HCT116 (cell line): ENCODE measurements at regions not wholly inside any gene's neighbourhood (a gene's known extent, or its start where the extent isn't known, plus 50 kb on each side); places are given as distances from the start of the nearest gene placed in this dataset.

Source experiments
- ATAC-seq: fragments of 200-7000 bp; cut with Tn5 transposase; 2 replicates; pipeline ENCODE4 v1.9.1; 2020; ENCODE audit warnings: mild to moderate bottlenecking, moderate library complexity
- BruUV-seq: library from RNA; stranded (reverse); fragments of 400-500 nt; replicated peaks from 2 replicates; lab custom pipeline; 2021; lab: Mats Ljungman, UMichigan
- CTCF ChIA-PET: fragments of 300-600 bp; sonication (Branson Sonifier 250); formaldehyde crosslinking; loops from one replicate; lab custom pipeline; 2021; ENCODE audit warnings: antibody characterized with exemption; lab: Charles Lee
- POLR2A ChIA-PET: fragments of 300-600, 350-600 bp; sonication (Branson Sonifier 250); formaldehyde crosslinking; loops from one replicate; lab custom pipeline; 2021; ENCODE audit warnings: antibody characterized with exemption; lab: Charles Lee
- RAD21 ChIA-PET, 2 experiments: fragments of 300-600 bp; sonication (Branson Sonifier 250); formaldehyde crosslinking; loops; one replicate each; lab custom pipeline; 2023; ENCODE audit warnings: low total read pairs in 2 of 2; ENCODE audit not compliant: uncharacterized antibody in 2 of 2, unreplicated experiment in 2 of 2, low non-redundant PET in 1 of 2; lab: Charles Lee
- DNase-seq: peaks from one replicate; pipeline ENCODE4 v3.0.0-alpha.2; 2010; ENCODE audit warnings: low read depth, low spot score
- H2AFZ ChIP-seq: fragments of 200-600 bp; shearing (Covaris generic), sonication (generic); 2 replicates; pipeline ENCODE4 v1.6.1; 2017; ENCODE audit warnings: low read depth, mixed run types, mixed read lengths, antibody characterized with exemption, low read length; ENCODE audit not compliant: poor library complexity, severe bottlenecking
- H3K27ac ChIP-seq: 2 replicates; pipeline ENCODE4 v1.5.1; 2012; ENCODE audit warnings: low read depth, low read length
- H3K27me3 ChIP-seq: fragments of 200-600 bp; sonication (generic); 2 replicates; pipeline ENCODE4 v1.6.1; 2016; ENCODE audit warnings: mixed run types, low read length, mixed read lengths; ENCODE audit not compliant: insufficient read depth
- H3K36me3 ChIP-seq, 2 experiments: fragments of 200-500 bp in 1 of 2; fragments of 200-600 bp in 1 of 2; sonication (Bioruptor generic) in 1 of 2; sonication (generic) in 1 of 2; 2 replicates each; pipeline versions ENCODE4 v1.5.1 to v1.6.1; 2014 to 2016; ENCODE audit warnings: low read length in 2 of 2, inconsistent platforms in 1 of 2, mixed read lengths in 1 of 2, mixed run types in 1 of 2; ENCODE audit not compliant: insufficient read depth in 2 of 2, control insufficient read depth in 1 of 2
- H3K4me1 ChIP-seq, 2 experiments: fragments of 200-600 bp in 1 of 2; sonication (generic) in 1 of 2; 2 replicates each; pipeline versions ENCODE4 v1.5.1 to v1.6.1; 2012 to 2017; ENCODE audit warnings: low read length in 2 of 2, inconsistent platforms in 1 of 2, mild to moderate bottlenecking in 1 of 2, mixed read lengths in 1 of 2, mixed run types in 1 of 2, moderate library complexity in 1 of 2; ENCODE audit not compliant: insufficient read depth in 2 of 2, control insufficient read depth in 1 of 2
- H3K4me2 ChIP-seq: fragments of 200-600 bp; sonication (generic); 2 replicates; pipeline ENCODE4 v1.6.1; 2017; ENCODE audit warnings: mixed run types, low read length, mixed read lengths
- H3K4me3 ChIP-seq, 2 experiments: fragments of 200-600 bp in 1 of 2; sonication (generic) in 1 of 2; replicated peaks in 1 of 2; 2 replicates each; pipeline ENCODE4 v1.5.1; 2011 to 2016; ENCODE audit warnings: low read length in 2 of 2, control low read depth in 1 of 2, low read depth in 1 of 2, mild to moderate bottlenecking in 1 of 2, mixed read lengths in 1 of 2, mixed run types in 1 of 2
- H3K79me2 ChIP-seq: fragments of 200-600 bp; sonication (generic); 2 replicates; pipeline ENCODE4 v1.6.1; 2017; ENCODE audit warnings: mild to moderate bottlenecking, mixed run types, low read length, moderate library complexity, mixed read lengths; ENCODE audit not compliant: insufficient read depth
- H3K9ac ChIP-seq: fragments of 200-600 bp; sonication (generic); 2 replicates; pipeline ENCODE4 v1.6.1; 2016; ENCODE audit warnings: low read length, mixed read lengths
- H3K9me2 ChIP-seq: fragments of 200-600 bp; sonication (generic), shearing (Covaris generic); 2 replicates; pipeline ENCODE4 v1.6.1; 2017; ENCODE audit warnings: mixed run types, mild to moderate bottlenecking, moderate library complexity; ENCODE audit not compliant: insufficient read depth
- H3K9me3 ChIP-seq, 2 experiments: fragments of 200-500 bp in 1 of 2; fragments of 200-600 bp in 1 of 2; sonication (Bioruptor generic) in 1 of 2; sonication (generic) in 1 of 2; 2 replicates each; pipeline ENCODE4 v1.6.1; 2014 to 2017; ENCODE audit warnings: low read length in 2 of 2, mixed read lengths in 2 of 2, inconsistent platforms in 1 of 2, low read depth in 1 of 2, mild to moderate bottlenecking in 1 of 2, mixed run types in 1 of 2, moderate library complexity in 1 of 2; ENCODE audit not compliant: control insufficient read depth in 1 of 2, insufficient read depth in 1 of 2
- H4K20me1 ChIP-seq: fragments of 200-600 bp; sonication (generic), shearing (Covaris generic); 2 replicates; pipeline ENCODE4 v1.6.1; 2017; ENCODE audit warnings: mixed run types, mild to moderate bottlenecking, moderate library complexity; ENCODE audit not compliant: insufficient read depth
- CBX3 ChIP-seq: IDR thresholded peaks from 2 replicates; pipeline ENCODE4 v1.6.1; 2012; ENCODE audit warnings: low read depth
- EGR1 ChIP-seq: IDR thresholded peaks from 2 replicates; pipeline ENCODE4 v1.6.1; 2012; ENCODE audit warnings: low read depth
- JUND ChIP-seq: IDR thresholded peaks from 2 replicates; pipeline ENCODE4 v1.6.1; 2012
- POLR2A ChIP-seq: IDR thresholded peaks from 2 replicates; pipeline ENCODE4 v1.7.0; 2011; ENCODE audit warnings: borderline replicate concordance; ENCODE audit not compliant: insufficient read depth, insufficient read length; ENCODE audit errors: extremely low read depth
- POLR2AphosphoS5 ChIP-seq: IDR thresholded peaks from 2 replicates; pipeline ENCODE4 v1.6.1; 2011; ENCODE audit warnings: mild to moderate bottlenecking, low read depth, low read length, moderate library complexity
- SRF ChIP-seq: IDR thresholded peaks from 2 replicates; pipeline ENCODE4 v1.6.1; 2012; ENCODE audit warnings: low read depth
- YY1 ChIP-seq: IDR thresholded peaks from 2 replicates; pipeline ENCODE4 v1.6.1; 2011; ENCODE audit warnings: low read length, low read depth, moderate library complexity, mild to moderate bottlenecking; ENCODE audit not compliant: insufficient replicate concordance; ENCODE audit errors: extremely low read depth
- ZNF274 ChIP-seq: fragments of 200-500 bp; sonication (Bioruptor generic); IDR thresholded peaks from 2 replicates; pipeline ENCODE4 v1.6.1; 2014; ENCODE audit warnings: mild to moderate bottlenecking, low read depth, low read length, inconsistent platforms
- intact Hi-C: fragments of 100-400 bp; cut with micrococcal nuclease; formaldehyde crosslinking; loops from 2 replicates; pipeline ENCODE4 v1.10.0; 2022
- TF ChIP-seq, protein P1 (sequence below), 3 experiments: fragments of 200-600 bp in 1 of 3; sonication (generic) in 1 of 3; IDR thresholded peaks in 2 of 3; conservative IDR thresholded peaks in 1 of 3; 2 replicates each; pipeline ENCODE4 v1.5.1; 2012 to 2017; ENCODE audit warnings: low read depth in 2 of 3, low read length in 2 of 3, antibody characterized with exemption in 1 of 3, borderline replicate concordance in 1 of 3, control low read depth in 1 of 3, mild to moderate bottlenecking in 1 of 3, mixed read lengths in 1 of 3, mixed run types in 1 of 3, moderate library complexity in 1 of 3; ENCODE audit not compliant: insufficient read depth in 1 of 3
- TF ChIP-seq, protein P2 (sequence below): IDR thresholded peaks from 2 replicates; pipeline ENCODE4 v1.6.1; 2011; ENCODE audit warnings: mild to moderate bottlenecking, low read length, moderate library complexity; ENCODE audit not compliant: insufficient replicate concordance; ENCODE audit errors: extremely low read depth
- TF ChIP-seq, protein P3 (sequence below): IDR thresholded peaks from 2 replicates; pipeline ENCODE4 v1.6.1; 2012; ENCODE audit warnings: low read depth

DNA sequence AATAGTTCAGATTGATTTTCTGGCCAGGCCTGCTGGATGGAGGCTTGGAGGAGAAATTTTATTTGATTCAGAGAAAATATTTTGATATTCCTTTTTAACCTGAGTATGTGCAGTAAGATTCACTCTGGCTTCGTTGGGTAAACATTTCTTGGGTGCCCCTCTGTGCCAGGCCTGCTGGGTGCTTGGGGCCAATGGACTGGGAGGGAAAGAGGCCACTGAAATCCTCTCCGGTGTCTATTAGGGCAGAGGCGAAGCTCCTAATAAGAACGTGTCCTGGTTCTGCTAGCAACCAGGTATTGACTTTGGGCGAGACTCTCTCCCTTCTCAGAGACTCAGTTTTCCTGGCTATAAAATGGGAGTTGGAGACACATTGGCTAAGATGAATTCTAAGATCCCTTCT, 122.5 kb downstream of the CYLD start:
- ATAC-seq (no peak), DNase-seq (no peak)
- no peaks in the 10 kb centered on the region for H3K27me3 ChIP-seq
- no peak overlapping the region for H2AFZ ChIP-seq
- POLR2A ChIA-PET, result no interaction called here
- no peak overlapping the region for H3K4me3 ChIP-seq
- H3K9me3 ChIP-seq, result no peaks in the 10 kb centered on the region
- no peaks in the 10 kb centered on the region for H4K20me1 ChIP-seq
- CTCF ChIA-PET, result no interaction called here
- BruUV-seq, result no TSS peak
- no peak overlapping the region for H3K27ac ChIP-seq
- H3K4me2 ChIP-seq, result no peak overlapping the region
- H3K79me2 ChIP-seq, result no peaks in the 10 kb centered on the region
- intact Hi-C loops, result no loop called here
- RAD21 ChIA-PET, result no interaction called here
- peaks cover 14 to 18% of the 10 kb centered on the region in 2 experiments for H3K4me1 ChIP-seq
- H3K9me2 ChIP-seq, result no peaks in the 10 kb centered on the region
- TF ChIP-seq CBX3 (no peak), POLR2AphosphoS5 (no peak), EGR1 (no peak), SRF (no peak), POLR2A (no peak), YY1 (no peak), ZNF274 (no peak), JUND (no peak)
- TF ChIP-seq, protein P1, sequence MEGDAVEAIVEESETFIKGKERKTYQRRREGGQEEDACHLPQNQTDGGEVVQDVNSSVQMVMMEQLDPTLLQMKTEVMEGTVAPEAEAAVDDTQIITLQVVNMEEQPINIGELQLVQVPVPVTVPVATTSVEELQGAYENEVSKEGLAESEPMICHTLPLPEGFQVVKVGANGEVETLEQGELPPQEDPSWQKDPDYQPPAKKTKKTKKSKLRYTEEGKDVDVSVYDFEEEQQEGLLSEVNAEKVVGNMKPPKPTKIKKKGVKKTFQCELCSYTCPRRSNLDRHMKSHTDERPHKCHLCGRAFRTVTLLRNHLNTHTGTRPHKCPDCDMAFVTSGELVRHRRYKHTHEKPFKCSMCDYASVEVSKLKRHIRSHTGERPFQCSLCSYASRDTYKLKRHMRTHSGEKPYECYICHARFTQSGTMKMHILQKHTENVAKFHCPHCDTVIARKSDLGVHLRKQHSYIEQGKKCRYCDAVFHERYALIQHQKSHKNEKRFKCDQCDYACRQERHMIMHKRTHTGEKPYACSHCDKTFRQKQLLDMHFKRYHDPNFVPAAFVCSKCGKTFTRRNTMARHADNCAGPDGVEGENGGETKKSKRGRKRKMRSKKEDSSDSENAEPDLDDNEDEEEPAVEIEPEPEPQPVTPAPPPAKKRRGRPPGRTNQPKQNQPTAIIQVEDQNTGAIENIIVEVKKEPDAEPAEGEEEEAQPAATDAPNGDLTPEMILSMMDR (IDR thresholded peaks at IDR 0.05 in 2 of 3, conservative IDR thresholded peaks at IDR 0.05 in 1 of 3; ENCODE audit: borderline replicate concordance in 1 of 3, insufficient read depth in 1 of 3, low read depth in 2 of 3, low read length in 2 of 3), result no peak
- TF ChIP-seq, protein P2, sequence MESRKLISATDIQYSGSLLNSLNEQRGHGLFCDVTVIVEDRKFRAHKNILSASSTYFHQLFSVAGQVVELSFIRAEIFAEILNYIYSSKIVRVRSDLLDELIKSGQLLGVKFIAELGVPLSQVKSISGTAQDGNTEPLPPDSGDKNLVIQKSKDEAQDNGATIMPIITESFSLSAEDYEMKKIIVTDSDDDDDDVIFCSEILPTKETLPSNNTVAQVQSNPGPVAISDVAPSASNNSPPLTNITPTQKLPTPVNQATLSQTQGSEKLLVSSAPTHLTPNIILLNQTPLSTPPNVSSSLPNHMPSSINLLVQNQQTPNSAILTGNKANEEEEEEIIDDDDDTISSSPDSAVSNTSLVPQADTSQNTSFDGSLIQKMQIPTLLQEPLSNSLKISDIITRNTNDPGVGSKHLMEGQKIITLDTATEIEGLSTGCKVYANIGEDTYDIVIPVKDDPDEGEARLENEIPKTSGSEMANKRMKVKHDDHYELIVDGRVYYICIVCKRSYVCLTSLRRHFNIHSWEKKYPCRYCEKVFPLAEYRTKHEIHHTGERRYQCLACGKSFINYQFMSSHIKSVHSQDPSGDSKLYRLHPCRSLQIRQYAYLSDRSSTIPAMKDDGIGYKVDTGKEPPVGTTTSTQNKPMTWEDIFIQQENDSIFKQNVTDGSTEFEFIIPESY, result no peak
- TF ChIP-seq, protein P3, sequence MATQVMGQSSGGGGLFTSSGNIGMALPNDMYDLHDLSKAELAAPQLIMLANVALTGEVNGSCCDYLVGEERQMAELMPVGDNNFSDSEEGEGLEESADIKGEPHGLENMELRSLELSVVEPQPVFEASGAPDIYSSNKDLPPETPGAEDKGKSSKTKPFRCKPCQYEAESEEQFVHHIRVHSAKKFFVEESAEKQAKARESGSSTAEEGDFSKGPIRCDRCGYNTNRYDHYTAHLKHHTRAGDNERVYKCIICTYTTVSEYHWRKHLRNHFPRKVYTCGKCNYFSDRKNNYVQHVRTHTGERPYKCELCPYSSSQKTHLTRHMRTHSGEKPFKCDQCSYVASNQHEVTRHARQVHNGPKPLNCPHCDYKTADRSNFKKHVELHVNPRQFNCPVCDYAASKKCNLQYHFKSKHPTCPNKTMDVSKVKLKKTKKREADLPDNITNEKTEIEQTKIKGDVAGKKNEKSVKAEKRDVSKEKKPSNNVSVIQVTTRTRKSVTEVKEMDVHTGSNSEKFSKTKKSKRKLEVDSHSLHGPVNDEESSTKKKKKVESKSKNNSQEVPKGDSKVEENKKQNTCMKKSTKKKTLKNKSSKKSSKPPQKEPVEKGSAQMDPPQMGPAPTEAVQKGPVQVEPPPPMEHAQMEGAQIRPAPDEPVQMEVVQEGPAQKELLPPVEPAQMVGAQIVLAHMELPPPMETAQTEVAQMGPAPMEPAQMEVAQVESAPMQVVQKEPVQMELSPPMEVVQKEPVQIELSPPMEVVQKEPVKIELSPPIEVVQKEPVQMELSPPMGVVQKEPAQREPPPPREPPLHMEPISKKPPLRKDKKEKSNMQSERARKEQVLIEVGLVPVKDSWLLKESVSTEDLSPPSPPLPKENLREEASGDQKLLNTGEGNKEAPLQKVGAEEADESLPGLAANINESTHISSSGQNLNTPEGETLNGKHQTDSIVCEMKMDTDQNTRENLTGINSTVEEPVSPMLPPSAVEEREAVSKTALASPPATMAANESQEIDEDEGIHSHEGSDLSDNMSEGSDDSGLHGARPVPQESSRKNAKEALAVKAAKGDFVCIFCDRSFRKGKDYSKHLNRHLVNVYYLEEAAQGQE, result no peak
- TF ChIP-seq, all 23 proteins: peak for 0
- H3K36me3 ChIP-seq, result no peaks in the 10 kb centered on the region
- no peak overlapping the region for H3K9ac ChIP-seq
